GM21367 (cell line): ENCODE measurements at regions not wholly inside any gene's neighbourhood (a gene's known extent, or its start where the extent isn't known, plus 50 kb on each side); places are given as distances from the start of the nearest gene placed in this dataset.
A peak's percentile ranks its signal among the peaks of the same experiment; 100 is the strongest.
"Not testable (repeated sequence)": the region's sequence is repeated elsewhere in the genome, so short reads cannot be mapped to it uniquely, and the experiment has no call there.

Experiments used
- ATAC-seq: cut with Tn5 transposase; IDR thresholded peaks from one replicate; pipeline ENCODE4 v1.9.1; 2021; ENCODE audit not compliant: unreplicated experiment

GRCh38 chr13:90867336-90867683 lies 480.2 kb upstream of the MIR17HG start:
- peak; percentile 96 for ATAC-seq

- no peak for ATAC-seq
Observed at GRCh38 chr13:90868321-90868920, 479.1 kb upstream of the MIR17HG start.

- ATAC-seq = no peak
Observed at GRCh38 chr13:90869580-90869979, 477.9 kb upstream of the MIR17HG start.

- no peak for ATAC-seq
Observed at GRCh38 chr13:90872491-90873025, 474.9 kb upstream of the MIR17HG start.

- no peak for ATAC-seq
Observed at GRCh38 chr13:90880790-90881189, 466.7 kb upstream of the MIR17HG start.

- no peak for ATAC-seq
Observed at GRCh38 chr13:90882551-90882950, 464.9 kb upstream of the MIR17HG start.

- no peak for ATAC-seq
Observed at GRCh38 chr13:90883592-90883991, 463.9 kb upstream of the MIR17HG start.

- ATAC-seq = no peak
Observed at GRCh38 chr13:90884066-90884465, 463.4 kb upstream of the MIR17HG start.

GRCh38 chr13:90889906-90890834 lies 457.3 kb upstream of the MIR17HG start:
- no peak for ATAC-seq

- ATAC-seq = no peak
Observed at GRCh38 chr13:90891329-90891728, 456.2 kb upstream of the MIR17HG start.

GRCh38 chr13:90893199-90893598 lies 454.3 kb upstream of the MIR17HG start:
- not testable (repeated sequence) for ATAC-seq

- ATAC-seq = no peak
Observed at GRCh38 chr13:90896002-90896401, 451.5 kb upstream of the MIR17HG start.

- ATAC-seq = no peak
Observed at GRCh38 chr13:90898811-90899210, 448.7 kb upstream of the MIR17HG start.

GRCh38 chr13:90899416-90899815 lies 448.1 kb upstream of the MIR17HG start:
- no peak for ATAC-seq

GRCh38 chr13:90902255-90902654 lies 445.2 kb upstream of the MIR17HG start:
- no peak for ATAC-seq

- ATAC-seq = no peak
Observed at GRCh38 chr13:90906554-90906953, 440.9 kb upstream of the MIR17HG start.

- ATAC-seq = no peak
Observed at GRCh38 chr13:90908792-90909191, 438.7 kb upstream of the MIR17HG start.

GRCh38 chr13:90910018-90910639 lies 437.4 kb upstream of the MIR17HG start:
- no peak for ATAC-seq

GRCh38 chr13:90912247-90912646 lies 435.2 kb upstream of the MIR17HG start:
- ATAC-seq = no peak

- no peak for ATAC-seq
Observed at GRCh38 chr13:90918536-90918935, 429.0 kb upstream of the MIR17HG start.

GRCh38 chr13:90919153-90919552 lies 428.3 kb upstream of the MIR17HG start:
- ATAC-seq = no peak

GRCh38 chr13:90926459-90926858 lies 421.0 kb upstream of the MIR17HG start:
- no peak for ATAC-seq
